Activated T-helper 17 cell treated with anti-CD3 and anti-CD28 coated beads, Interleukin-2, amount 50 U/mL, for 72 hours (primary cell): ENCODE measurements at regions not wholly inside any gene's neighbourhood (a gene's known extent, or its start where the extent isn't known, plus 50 kb on each side); places are given as distances from the start of the nearest gene placed in this dataset.

Experiments used
- ATAC-seq: fragments of 150-1000 bp; cut with Tn5 transposase; replicated peaks from 2 replicates; pipeline ENCODE4 v1.10.0; 2021; ENCODE audit warnings: mild to moderate bottlenecking, moderate library complexity
- H3K27ac Mint-ChIP-seq: one replicate; pipeline ENCODE4 v1.8.0; 2022; ENCODE audit warnings: mixed read lengths
- H3K27me3 Mint-ChIP-seq: one replicate; pipeline ENCODE4 v1.8.0; 2022; ENCODE audit warnings: mixed read lengths
- H3K36me3 Mint-ChIP-seq: one replicate; pipeline ENCODE4 v1.8.0; 2022; ENCODE audit warnings: low read depth, mild to moderate bottlenecking, mixed read lengths
- H3K4me1 Mint-ChIP-seq: one replicate; pipeline ENCODE4 v1.8.0; 2022; ENCODE audit warnings: mixed read lengths
- H3K4me3 Mint-ChIP-seq: one replicate; pipeline ENCODE4 v1.8.0; 2022; ENCODE audit warnings: mild to moderate bottlenecking, mixed read lengths
- H3K9me3 Mint-ChIP-seq: one replicate; pipeline ENCODE4 v1.8.0; 2022; ENCODE audit warnings: mixed read lengths

DNA sequence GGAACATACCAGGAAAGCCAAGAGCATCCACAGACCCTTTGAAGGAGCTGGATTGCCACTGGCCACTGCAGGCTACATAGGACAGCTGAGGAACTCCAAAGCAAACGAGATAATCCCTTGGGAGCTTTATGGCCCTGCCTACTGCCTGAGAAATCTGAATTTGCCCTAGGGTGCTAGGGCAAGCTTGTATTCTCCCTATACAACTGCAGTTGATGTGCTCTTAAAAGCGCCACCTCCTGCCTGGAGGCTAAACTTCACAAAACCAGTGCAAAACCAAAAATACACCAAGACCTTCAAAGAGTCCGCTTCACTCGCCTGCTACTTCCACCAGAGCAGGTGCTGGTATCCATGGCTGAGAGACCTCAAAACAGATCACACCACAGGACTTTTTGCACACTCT, 99.6 kb upstream of the KRR1 start:
- Mint-ChIP-seq H3K9me3 (no peaks in the 10 kb centered on the region), H3K27me3 (peaks cover 16% of the 10 kb centered on the region), H3K36me3 (no peaks in the 10 kb centered on the region), H3K27ac (no peak overlapping the region), H3K4me3 (no peak overlapping the region), H3K4me1 (no peaks in the 10 kb centered on the region)
- no peak for ATAC-seq

DNA sequence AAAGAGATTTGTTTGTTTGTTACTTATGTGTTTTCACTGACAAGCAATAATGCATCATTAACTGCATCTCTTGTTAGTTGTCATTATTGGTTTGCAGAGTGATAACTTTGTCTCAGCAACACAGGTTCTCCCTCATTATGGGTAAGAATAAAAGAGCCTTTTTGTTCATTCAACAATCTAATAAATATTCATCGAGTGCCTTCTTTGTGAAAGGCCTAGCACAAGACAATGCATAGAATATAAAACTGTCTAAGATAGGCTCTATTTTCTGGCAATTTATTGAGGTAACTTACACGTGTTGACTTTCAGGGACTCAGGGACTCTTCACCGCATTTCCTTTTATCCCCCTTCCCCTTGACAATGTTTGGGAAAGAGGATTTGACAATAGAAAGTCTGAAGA, 95.5 kb upstream of the KRR1 start:
- Mint-ChIP-seq H3K4me1 (no peaks in the 10 kb centered on the region), H3K36me3 (no peaks in the 10 kb centered on the region), H3K27me3 (no peaks in the 10 kb centered on the region), H3K27ac (no peak overlapping the region), H3K4me3 (no peak overlapping the region), H3K9me3 (no peaks in the 10 kb centered on the region)
- no peak for ATAC-seq

DNA sequence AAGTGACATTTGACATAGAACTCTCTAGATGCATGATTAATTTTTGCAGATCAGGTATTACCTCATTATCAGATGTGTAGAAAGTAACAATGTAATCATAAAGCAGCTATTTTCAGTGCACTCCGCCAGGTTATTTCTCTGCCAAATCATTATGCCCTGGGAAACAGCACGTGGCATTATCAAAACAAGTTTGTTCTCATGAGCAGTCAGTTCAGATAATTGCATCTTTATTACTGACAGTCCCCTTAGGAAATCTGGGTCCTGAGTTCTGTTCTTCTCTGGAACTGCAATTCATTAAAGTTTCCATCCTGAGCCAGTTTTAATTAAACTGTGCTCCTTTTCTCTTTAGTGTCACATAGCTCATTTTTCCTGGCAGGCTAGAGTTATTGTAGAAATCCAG, 94.7 kb upstream of the KRR1 start:
- no peaks in the 10 kb centered on the region for H3K4me1 Mint-ChIP-seq
- no peaks in the 10 kb centered on the region for H3K36me3 Mint-ChIP-seq
- ATAC-seq: no peak
- no peaks in the 10 kb centered on the region for H3K9me3 Mint-ChIP-seq
- no peak overlapping the region for H3K27ac Mint-ChIP-seq
- no peaks in the 10 kb centered on the region for H3K27me3 Mint-ChIP-seq
- no peak overlapping the region for H3K4me3 Mint-ChIP-seq

DNA sequence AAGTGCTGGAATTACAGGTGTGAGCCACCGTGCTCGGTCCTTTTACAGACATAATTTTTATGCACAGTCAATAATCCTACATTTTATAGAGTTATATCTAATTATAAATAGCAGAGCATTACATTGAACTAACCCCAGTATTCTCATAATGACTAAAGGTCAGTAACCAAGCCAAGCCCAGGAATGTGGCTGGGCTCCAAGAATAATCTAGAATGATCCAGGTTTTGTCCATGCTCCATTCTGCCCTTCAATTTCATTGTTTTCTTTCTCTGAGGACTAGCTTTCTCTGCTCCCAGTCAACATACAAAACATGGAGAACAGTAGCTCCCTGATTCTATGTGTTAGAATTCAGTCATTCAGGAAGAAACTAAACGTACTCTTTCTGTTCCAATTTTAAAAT, 92.1 kb upstream of the KRR1 start:
- Mint-ChIP-seq H3K36me3 (no peaks in the 10 kb centered on the region), H3K27ac (no peak overlapping the region), H3K27me3 (no peaks in the 10 kb centered on the region), H3K9me3 (no peaks in the 10 kb centered on the region), H3K4me1 (no peaks in the 10 kb centered on the region), H3K4me3 (no peak overlapping the region)
- no peak for ATAC-seq

DNA sequence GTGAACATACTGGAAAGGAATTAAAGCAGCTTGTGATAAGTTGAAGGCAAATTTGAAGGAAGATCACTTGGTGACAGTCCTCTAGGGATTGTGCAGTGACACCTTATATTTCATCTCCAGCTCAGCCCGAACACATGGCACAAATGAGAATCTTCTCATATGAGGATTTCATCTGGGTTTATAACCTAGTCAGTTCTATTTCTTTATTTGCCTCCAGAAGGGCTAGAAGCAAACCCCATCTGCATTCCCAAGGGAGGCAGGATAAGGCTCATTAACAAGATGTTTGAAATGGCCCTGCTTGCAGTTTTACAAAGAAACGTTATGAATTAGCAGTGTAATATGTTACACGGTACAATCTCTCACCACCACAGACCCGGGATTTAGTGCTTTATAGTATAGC, 90.7 kb upstream of the KRR1 start:
- no peak overlapping the region for H3K4me3 Mint-ChIP-seq
- no peak for ATAC-seq
- H3K27me3 Mint-ChIP-seq: no peaks in the 10 kb centered on the region

DNA sequence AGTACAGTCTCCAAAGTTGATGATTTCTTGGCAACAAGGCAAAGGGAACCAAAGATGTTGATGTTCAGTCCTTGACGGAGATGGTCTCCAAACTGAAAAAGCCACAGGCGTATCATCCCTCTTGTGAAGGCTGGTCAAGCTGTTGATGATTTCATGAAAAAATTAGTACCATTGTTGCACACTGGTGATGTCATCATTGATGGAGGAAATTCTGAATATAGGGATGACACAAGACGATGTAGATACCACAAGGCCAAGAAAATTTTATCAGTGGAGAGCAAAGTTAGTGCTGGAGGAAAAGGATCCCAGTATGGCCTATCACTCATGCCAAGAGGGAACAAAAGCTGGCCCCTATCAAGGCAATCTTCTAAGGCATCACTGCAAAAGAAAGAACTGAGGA, 88.7 kb upstream of the KRR1 start:
- Mint-ChIP-seq H3K27me3 (no peaks in the 10 kb centered on the region), H3K36me3 (no peaks in the 10 kb centered on the region), H3K27ac (no peak overlapping the region), H3K4me1 (no peaks in the 10 kb centered on the region), H3K4me3 (no peak overlapping the region), H3K9me3 (no peaks in the 10 kb centered on the region)
- ATAC-seq: no peak

More for the DNA sequence above, 90.7 kb upstream of the KRR1 start:
- H3K4me1 Mint-ChIP-seq: no peaks in the 10 kb centered on the region
- no peaks in the 10 kb centered on the region for H3K36me3 Mint-ChIP-seq
- no peak overlapping the region for H3K27ac Mint-ChIP-seq
- no peaks in the 10 kb centered on the region for H3K9me3 Mint-ChIP-seq

DNA sequence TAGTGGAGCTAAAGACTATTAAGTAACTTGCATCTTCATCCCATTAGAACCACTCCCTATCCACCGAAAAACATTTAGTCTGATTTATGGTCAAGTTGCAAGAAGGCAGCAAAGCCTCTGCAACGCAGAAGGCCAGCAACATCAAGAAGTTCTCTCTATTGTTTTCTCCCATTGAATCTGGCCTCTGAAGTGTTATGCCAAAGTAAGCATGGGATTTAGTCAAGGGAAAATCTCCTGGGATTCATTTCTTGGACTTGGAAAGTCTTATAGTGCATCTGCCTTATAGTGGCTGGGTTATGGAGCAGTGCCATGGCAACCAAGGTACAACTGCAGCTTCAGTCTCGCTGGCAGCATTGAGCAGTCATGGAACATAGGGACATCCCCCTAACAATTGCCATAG, 87.7 kb upstream of the KRR1 start:
- Mint-ChIP-seq H3K4me3 (no peak overlapping the region), H3K9me3 (peaks cover 4% of the 10 kb centered on the region), H3K27ac (no peak overlapping the region), H3K27me3 (no peaks in the 10 kb centered on the region), H3K4me1 (no peaks in the 10 kb centered on the region), H3K36me3 (no peaks in the 10 kb centered on the region)
- ATAC-seq: no peak

DNA sequence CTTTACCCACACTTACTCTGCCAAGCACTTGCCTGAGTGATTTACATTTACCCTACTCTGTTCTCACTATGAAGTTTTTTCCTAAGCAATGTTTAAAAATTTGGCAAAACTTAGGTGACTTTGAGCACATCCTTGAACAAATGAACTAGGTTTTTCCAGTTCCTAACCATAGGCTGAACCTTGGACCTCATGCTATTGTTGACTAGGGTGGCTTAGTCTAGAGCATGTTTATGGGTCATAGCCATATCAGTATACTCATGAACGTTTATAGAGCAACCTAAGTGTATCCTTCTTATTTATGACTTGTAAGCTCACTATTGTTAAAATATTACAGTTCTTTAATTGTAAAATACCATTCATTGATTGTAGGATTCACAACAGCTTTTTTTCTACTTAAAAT, 85.0 kb upstream of the KRR1 start:
- no peaks in the 10 kb centered on the region for H3K4me1 Mint-ChIP-seq
- no peaks in the 10 kb centered on the region for H3K36me3 Mint-ChIP-seq
- ATAC-seq: no peak
- H3K9me3 Mint-ChIP-seq: peaks cover 4% of the 10 kb centered on the region
- no peak overlapping the region for H3K27ac Mint-ChIP-seq
- peaks cover 3% of the 10 kb centered on the region for H3K27me3 Mint-ChIP-seq
- no peak overlapping the region for H3K4me3 Mint-ChIP-seq

DNA sequence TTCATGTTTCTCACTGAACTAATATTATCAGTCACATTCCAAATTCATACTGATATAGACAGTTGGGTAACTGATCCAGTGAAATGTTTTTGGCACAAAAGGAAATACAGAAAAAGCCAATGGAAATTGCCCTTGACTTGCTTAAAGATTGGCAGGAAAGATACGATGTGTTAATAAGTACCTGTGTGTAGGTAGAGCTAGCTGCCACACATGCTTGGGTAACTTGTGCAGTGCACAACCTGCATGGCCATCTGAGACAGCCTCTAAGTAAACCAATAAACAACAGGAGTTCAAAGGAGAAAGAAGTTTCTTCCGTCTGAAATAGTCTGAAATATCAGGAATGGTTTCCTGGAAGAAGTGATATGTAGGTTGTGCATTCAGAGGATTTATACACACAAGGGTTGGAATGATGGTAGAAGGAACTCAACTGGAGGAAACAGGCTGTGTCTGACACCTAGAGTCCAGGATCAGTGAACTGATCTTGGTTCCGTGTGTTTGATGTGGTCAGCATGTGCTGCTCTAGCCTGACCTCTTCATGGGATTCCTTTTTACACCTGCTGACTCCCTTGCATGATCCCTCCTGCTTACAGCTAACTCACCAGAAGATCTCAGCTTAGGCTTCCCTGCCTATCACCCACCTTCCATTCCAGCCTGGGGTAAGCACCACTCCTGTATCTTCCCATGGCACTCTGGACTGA, 81.4 kb upstream of the KRR1 start:
- ATAC-seq: no peak
- H3K4me1 Mint-ChIP-seq: no peaks in the 10 kb centered on the region
- H3K27me3 Mint-ChIP-seq: peaks cover 10% of the 10 kb centered on the region
- no peak overlapping the region for H3K4me3 Mint-ChIP-seq
- no peak overlapping the region for H3K27ac Mint-ChIP-seq
- H3K36me3 Mint-ChIP-seq: no peaks in the 10 kb centered on the region
- peaks cover 9% of the 10 kb centered on the region for H3K9me3 Mint-ChIP-seq

DNA sequence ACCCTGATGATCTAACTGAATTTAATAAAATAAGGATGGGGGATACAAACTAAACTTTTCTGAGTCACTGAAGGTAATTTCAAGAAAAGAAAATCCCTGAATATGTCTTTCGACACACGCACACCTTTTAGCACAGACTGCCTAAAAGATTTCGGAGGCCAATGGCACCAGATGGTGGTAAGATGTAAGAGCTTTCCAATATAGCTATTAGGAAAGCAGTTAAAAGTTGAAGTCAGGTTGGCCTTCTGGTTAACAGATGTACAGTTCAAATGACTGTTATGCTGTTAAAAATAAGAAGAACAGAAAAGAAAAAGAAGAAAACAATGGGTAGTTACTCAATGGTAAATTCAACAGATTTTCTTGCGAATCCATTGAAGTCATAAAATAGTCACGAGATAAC, 80.7 kb upstream of the KRR1 start:
- Mint-ChIP-seq H3K9me3 (peaks cover 9% of the 10 kb centered on the region), H3K4me3 (no peak overlapping the region), H3K4me1 (no peaks in the 10 kb centered on the region), H3K27ac (no peak overlapping the region), H3K36me3 (no peaks in the 10 kb centered on the region), H3K27me3 (peaks cover 10% of the 10 kb centered on the region)
- no peak for ATAC-seq

DNA sequence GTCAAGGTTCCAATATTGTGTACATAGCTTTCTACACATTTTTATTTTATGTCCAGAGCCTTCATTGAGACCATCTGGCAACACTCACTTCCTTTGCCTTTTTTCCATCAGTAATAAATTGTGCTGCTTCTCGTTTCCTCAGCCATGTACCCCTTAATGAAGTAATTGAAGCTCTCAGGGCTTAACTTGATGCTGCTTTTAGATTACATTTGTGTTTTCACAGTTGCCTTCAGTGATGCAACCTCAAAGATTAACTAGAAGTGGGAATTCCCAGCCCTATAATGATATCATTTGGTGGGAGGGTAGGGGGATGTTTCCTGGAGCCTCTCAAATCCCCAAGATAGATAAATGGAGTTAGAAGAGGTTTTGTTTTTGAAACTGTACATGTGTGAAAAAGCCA, 80.2 kb upstream of the KRR1 start:
- peaks cover 10% of the 10 kb centered on the region for H3K27me3 Mint-ChIP-seq
- no peak for ATAC-seq
- no peaks in the 10 kb centered on the region for H3K4me1 Mint-ChIP-seq
- H3K36me3 Mint-ChIP-seq: no peaks in the 10 kb centered on the region
- no peak overlapping the region for H3K27ac Mint-ChIP-seq
- H3K4me3 Mint-ChIP-seq: no peak overlapping the region
- peaks cover 9% of the 10 kb centered on the region for H3K9me3 Mint-ChIP-seq

DNA sequence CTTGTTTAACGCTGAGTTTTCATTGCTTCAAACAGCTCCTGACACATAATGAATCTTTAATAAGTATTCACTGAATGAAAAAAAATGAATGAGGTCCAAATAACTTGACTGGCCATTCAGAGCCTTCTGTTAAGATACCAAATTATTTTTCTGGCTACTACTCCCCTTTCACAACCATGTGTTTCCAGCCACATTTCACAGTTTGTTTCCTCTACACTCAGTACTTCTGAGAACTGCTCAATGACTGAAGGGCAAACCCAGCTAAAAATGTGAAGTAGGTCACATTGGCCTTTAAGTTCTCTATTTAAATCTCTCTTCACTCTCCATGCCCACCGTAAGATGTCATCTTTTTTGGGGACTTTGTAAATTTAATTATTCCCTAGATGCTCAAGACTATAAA, 78.4 kb upstream of the KRR1 start:
- peaks cover 9% of the 10 kb centered on the region for H3K9me3 Mint-ChIP-seq
- no peaks in the 10 kb centered on the region for H3K36me3 Mint-ChIP-seq
- H3K4me3 Mint-ChIP-seq: no peak overlapping the region
- H3K27me3 Mint-ChIP-seq: peaks cover 14% of the 10 kb centered on the region
- ATAC-seq: no peak
- H3K4me1 Mint-ChIP-seq: no peaks in the 10 kb centered on the region
- no peak overlapping the region for H3K27ac Mint-ChIP-seq

DNA sequence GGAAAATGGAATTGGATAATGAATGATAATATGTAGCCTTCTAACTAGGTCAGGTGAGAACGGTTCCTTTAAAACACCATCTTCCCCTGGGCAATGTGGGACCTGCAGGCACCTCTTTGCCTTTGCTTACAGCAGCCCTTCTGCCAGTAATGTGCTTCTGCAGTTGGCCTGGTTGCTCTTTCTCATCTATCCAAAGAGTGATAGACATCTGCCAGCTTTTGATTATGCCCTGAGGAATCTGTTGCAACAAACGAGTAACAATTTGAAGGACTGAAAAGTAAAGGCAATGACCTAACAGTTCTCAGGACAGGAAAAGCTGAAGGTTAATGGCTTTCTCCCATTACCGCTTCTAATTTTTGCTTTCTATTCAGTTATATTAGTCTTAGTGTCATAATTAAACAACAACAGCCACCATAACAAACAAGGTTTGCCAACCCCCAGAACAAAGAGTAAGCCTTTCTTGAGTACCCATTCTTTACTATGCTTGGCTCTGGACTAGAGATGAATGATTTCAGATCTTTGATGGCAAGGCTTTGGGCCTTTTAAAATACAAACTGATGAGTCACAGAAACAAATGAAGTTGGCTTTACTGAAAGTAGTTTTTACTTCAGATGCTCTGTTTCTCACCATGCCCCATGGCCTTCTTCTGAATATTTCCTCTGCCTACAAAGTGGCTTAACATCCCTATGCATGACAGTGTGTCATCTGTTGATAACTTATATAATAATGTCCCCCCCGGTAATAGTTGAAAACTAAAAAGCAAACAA, 76.1 kb upstream of the KRR1 start:
- Mint-ChIP-seq H3K36me3 (no peaks in the 10 kb centered on the region), H3K27ac (no peak overlapping the region), H3K4me3 (no peak overlapping the region), H3K4me1 (no peaks in the 10 kb centered on the region), H3K27me3 (peaks cover 14% of the 10 kb centered on the region), H3K9me3 (peaks cover 5% of the 10 kb centered on the region)
- ATAC-seq: no peak

DNA sequence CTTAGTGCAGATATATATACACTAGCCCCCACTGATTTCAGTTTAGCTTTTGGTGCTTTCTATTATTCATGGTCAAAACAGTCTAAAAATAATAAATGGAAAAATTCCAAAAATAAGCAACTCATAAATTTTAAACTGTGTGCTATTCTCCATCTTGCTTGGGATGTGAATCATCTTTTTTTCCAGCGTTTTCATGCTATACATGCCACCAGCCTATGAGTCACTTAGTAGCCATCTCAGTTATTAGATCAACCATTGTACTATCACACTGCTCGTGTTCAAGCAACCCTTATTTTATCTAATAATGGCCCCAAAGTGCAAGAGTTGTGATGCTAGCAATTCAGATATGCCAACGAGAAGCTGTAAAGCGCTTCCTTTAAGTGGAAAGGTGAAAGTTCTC, 73.9 kb upstream of the KRR1 start:
- Mint-ChIP-seq H3K36me3 (no peaks in the 10 kb centered on the region), H3K27ac (no peak overlapping the region), H3K27me3 (peaks cover 11% of the 10 kb centered on the region), H3K9me3 (peaks cover 5% of the 10 kb centered on the region), H3K4me3 (no peak overlapping the region), H3K4me1 (no peaks in the 10 kb centered on the region)
- no peak for ATAC-seq

DNA sequence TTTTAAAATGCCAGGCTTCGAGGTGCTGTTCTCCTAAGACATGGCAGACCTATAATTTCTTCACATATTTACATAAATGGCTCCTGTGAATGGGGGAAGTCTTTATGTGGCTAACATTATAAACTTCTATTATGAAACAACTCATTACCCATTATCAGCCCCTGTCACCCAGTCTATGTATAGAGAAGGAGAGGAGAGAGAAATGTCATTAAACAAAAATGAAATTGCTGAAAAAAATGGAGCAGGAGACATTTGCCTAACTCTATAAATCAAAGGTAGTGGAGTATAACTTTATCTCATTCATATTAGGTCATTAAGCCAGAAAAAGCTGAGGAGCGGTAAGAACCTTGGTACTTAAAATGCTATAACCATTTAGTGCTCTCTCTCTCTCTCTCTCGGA, 71.9 kb upstream of the KRR1 start:
- ATAC-seq: no peak
- no peak overlapping the region for H3K27ac Mint-ChIP-seq
- no peaks in the 10 kb centered on the region for H3K4me1 Mint-ChIP-seq
- no peaks in the 10 kb centered on the region for H3K36me3 Mint-ChIP-seq
- H3K27me3 Mint-ChIP-seq: peaks cover 4% of the 10 kb centered on the region
- no peak overlapping the region for H3K4me3 Mint-ChIP-seq
- peaks cover 5% of the 10 kb centered on the region for H3K9me3 Mint-ChIP-seq
